ENCODE measurements at regions not wholly inside any gene's neighbourhood (a gene's known extent, or its start where the extent isn't known, plus 50 kb on each side); places are given as distances from the start of the nearest gene placed in this dataset.
"Not testable (repeated sequence)": the region's sequence is repeated elsewhere in the genome, so short reads cannot be mapped to it uniquely, and the experiment has no call there.

DNA sequence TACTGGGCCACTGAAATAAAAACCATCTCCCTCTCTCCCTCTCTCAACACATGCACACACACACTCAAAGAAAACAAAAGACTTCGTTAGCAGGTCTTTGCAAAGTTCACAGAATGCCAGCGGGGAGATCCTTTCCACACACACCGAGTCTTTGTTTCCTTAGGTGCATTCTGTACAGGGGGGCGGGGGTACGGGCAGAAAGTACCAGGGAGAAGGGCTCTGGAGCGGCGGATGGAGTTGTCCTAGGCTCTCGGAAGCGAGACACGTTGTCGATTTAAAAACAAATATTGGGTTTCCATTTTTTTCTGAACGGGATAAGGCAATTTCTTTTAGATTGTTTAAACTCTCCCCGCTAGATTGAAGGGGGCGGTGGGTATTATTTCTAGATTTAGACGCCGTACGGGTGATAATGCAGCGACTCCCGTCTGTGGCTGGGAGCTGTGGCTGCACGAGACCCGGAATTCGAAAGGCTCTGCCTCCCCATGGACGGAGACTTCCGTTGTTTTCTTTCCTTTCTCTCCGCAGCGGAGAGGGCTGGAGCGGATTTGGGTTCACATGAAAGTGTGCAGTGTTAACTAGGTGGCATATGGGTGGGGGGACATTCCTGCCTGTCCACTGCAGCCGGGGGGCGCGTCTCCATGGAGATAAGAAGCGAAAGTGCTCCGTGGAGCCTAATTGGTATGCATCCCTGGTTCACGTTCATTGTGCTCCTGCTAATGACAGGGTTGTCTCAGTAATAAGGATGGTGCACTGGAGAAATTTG lies 357.9 kb downstream of the TEX29 start:
- not testable (repeated sequence) for TF ChIP-seq POLR2A, EP300 (IDR thresholded peaks at IDR 0.05)
- TF ChIP-seq, protein P1, sequence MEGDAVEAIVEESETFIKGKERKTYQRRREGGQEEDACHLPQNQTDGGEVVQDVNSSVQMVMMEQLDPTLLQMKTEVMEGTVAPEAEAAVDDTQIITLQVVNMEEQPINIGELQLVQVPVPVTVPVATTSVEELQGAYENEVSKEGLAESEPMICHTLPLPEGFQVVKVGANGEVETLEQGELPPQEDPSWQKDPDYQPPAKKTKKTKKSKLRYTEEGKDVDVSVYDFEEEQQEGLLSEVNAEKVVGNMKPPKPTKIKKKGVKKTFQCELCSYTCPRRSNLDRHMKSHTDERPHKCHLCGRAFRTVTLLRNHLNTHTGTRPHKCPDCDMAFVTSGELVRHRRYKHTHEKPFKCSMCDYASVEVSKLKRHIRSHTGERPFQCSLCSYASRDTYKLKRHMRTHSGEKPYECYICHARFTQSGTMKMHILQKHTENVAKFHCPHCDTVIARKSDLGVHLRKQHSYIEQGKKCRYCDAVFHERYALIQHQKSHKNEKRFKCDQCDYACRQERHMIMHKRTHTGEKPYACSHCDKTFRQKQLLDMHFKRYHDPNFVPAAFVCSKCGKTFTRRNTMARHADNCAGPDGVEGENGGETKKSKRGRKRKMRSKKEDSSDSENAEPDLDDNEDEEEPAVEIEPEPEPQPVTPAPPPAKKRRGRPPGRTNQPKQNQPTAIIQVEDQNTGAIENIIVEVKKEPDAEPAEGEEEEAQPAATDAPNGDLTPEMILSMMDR (IDR thresholded peaks at IDR 0.05): not testable (repeated sequence)

Data from ovary (tissue), 3 donors.